ENCODE measurements at regions not wholly inside any gene's neighbourhood (a gene's known extent, or its start where the extent isn't known, plus 50 kb on each side); places are given as distances from the start of the nearest gene placed in this dataset.
"Not testable (repeated sequence)": the region's sequence is repeated elsewhere in the genome, so short reads cannot be mapped to it uniquely, and the experiment has no call there.

GRCh38 chr6:12613811-12614210 lies 102.8 kb upstream of the PHACTR1 start:
- no peak for DNase-seq (ENCODE audit: low read depth, low spot score)

GRCh38 chr6:12614456-12614855 lies 102.1 kb upstream of the PHACTR1 start:
- no peak for DNase-seq (ENCODE audit: low read depth, low spot score)

- DNase-seq (ENCODE audit: low read depth, low spot score): no peak
Observed at GRCh38 chr6:12618296-12618695, 98.3 kb upstream of the PHACTR1 start.

GRCh38 chr6:12621754-12622153 lies 94.8 kb upstream of the PHACTR1 start:
- DNase-seq (ENCODE audit: low read depth, low spot score): no peak

- no peak for DNase-seq (ENCODE audit: low read depth, low spot score)
Observed at GRCh38 chr6:12622566-12622965, 94.0 kb upstream of the PHACTR1 start.

- no peak for DNase-seq (ENCODE audit: low read depth, low spot score)
Observed at GRCh38 chr6:12624142-12624837, 92.3 kb upstream of the PHACTR1 start.

GRCh38 chr6:12627053-12627452 lies 89.5 kb upstream of the PHACTR1 start:
- no peak for DNase-seq (ENCODE audit: low read depth, low spot score)

GRCh38 chr6:12628327-12628726 lies 88.2 kb upstream of the PHACTR1 start:
- no peak for DNase-seq (ENCODE audit: low read depth, low spot score)

- not testable (repeated sequence) for DNase-seq (ENCODE audit: low read depth, low spot score)
Observed at GRCh38 chr6:12633746-12634145, 82.8 kb upstream of the PHACTR1 start.

- DNase-seq (ENCODE audit: low read depth, low spot score): no peak
Observed at GRCh38 chr6:12635375-12635774, 81.2 kb upstream of the PHACTR1 start.

GRCh38 chr6:12635813-12636212 lies 80.8 kb upstream of the PHACTR1 start:
- DNase-seq (ENCODE audit: low read depth, low spot score): no peak

GRCh38 chr6:12636336-12636735 lies 80.2 kb upstream of the PHACTR1 start:
- DNase-seq (ENCODE audit: low read depth, low spot score): no peak

GRCh38 chr6:12637960-12638641 lies 78.5 kb upstream of the PHACTR1 start:
- DNase-seq (ENCODE audit: low read depth, low spot score): no peak

- no peak for DNase-seq (ENCODE audit: low read depth, low spot score)
Observed at GRCh38 chr6:12640438-12640837, 76.1 kb upstream of the PHACTR1 start.

GRCh38 chr6:12641785-12642184 lies 74.8 kb upstream of the PHACTR1 start:
- DNase-seq (ENCODE audit: low read depth, low spot score): not testable (repeated sequence)

GRCh38 chr6:12645941-12646340 lies 70.6 kb upstream of the PHACTR1 start:
- DNase-seq (ENCODE audit: low read depth, low spot score): no peak

GRCh38 chr6:12648171-12648570 lies 68.4 kb upstream of the PHACTR1 start:
- no peak for DNase-seq (ENCODE audit: low read depth, low spot score)

- DNase-seq (ENCODE audit: low read depth, low spot score): no peak
Observed at GRCh38 chr6:12649325-12649724, 67.2 kb upstream of the PHACTR1 start.

GRCh38 chr6:12653486-12653885 lies 63.1 kb upstream of the PHACTR1 start:
- no peak for DNase-seq (ENCODE audit: low read depth, low spot score)

- DNase-seq (ENCODE audit: low read depth, low spot score): no peak
Observed at GRCh38 chr6:12654107-12654506, 62.5 kb upstream of the PHACTR1 start.

GRCh38 chr6:12654514-12654913 lies 62.1 kb upstream of the PHACTR1 start:
- DNase-seq (ENCODE audit: low read depth, low spot score): no peak

GRCh38 chr6:12656906-12657305 lies 59.7 kb upstream of the PHACTR1 start:
- no peak for DNase-seq (ENCODE audit: low read depth, low spot score)

GRCh38 chr6:12657884-12658283 lies 58.7 kb upstream of the PHACTR1 start:
- no peak for DNase-seq (ENCODE audit: low read depth, low spot score)
